Panc1 (cell line): ENCODE measurements at regions not wholly inside any gene's neighbourhood (a gene's known extent, or its start where the extent isn't known, plus 50 kb on each side); places are given as distances from the start of the nearest gene placed in this dataset.

ENCODE experiments used
- CTCF ChIP-seq: fragments of 450-650 bp; IDR thresholded peaks from 2 replicates; pipeline ENCODE4 v1.5.1; 2017; ENCODE audit warnings: mild to moderate bottlenecking
- REST ChIP-seq, 2 experiments: IDR thresholded peaks; 2 replicates each; pipeline ENCODE4 v1.6.1; 2011 to 2012; ENCODE audit warnings: low read depth in 2 of 2, control low read depth in 1 of 2, low read length in 1 of 2, mild to moderate bottlenecking in 1 of 2, moderate library complexity in 1 of 2; ENCODE audit not compliant: insufficient read depth in 1 of 2

DNA sequence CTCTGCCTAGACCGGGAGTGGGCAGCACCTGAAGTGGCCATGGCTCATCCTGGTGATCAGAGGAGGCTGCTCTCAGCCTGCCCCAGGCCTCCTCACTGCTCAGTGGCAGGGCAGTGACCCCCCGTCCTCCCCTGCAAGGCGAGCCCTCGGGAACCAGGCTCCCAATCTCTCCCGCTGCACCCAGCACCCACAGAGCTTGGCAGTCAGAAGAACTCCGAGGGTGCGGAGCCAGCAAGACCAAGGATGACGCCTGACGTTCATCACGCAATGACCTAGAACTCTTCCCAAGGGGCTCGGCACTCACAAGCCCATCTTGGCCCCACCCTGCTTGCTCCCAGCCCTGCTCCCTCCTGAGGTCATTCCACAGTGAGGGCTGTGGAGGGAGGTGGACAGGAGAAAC is 189.8 kb upstream of the SALL3 start:
- TF ChIP-seq CTCF (no peak), REST (IDR thresholded peaks at IDR 0.05; ENCODE audit: insufficient read depth in 1 of 2, low read depth in 2 of 2, low read length in 1 of 2) (no peak)
